ENCODE measurements at regions not wholly inside any gene's neighbourhood (a gene's known extent, or its start where the extent isn't known, plus 50 kb on each side); places are given as distances from the start of the nearest gene placed in this dataset.

DNA sequence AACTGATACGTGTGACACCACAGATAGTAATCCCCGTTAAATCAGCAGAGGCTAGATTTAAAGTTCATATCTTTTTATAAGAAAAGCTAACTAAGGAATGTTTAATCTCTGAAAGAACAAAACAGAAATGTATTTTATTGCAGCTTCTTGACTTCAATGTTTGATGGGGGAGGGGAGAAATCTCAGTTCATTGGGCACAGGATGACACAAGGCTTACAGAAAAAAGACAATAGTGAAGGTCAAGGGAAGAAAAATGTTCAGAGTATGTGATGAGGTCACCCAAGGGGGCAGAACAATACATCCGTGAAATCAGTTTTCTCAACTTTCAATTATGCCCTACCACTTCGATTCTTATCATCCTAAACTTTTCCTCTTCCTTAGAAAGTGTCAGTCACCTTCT is 102.9 kb downstream of the ELAPOR2 start:
- no peak for TF ChIP-seq CTCF (IDR thresholded peaks at IDR 0.05; ENCODE audit: unreplicated experiment in 3 of 3)
- H3K4me1 Mint-ChIP-seq, result no peaks in the 10 kb centered on the region
- H3K27ac Mint-ChIP-seq, result no peak overlapping the region
- peaks cover 4% of the 10 kb centered on the region for H3K9me3 Mint-ChIP-seq
- peaks cover 20% of the 10 kb centered on the region for H3K36me3 Mint-ChIP-seq (ENCODE audit: low read depth)
- H3K4me3 Mint-ChIP-seq, result no peak overlapping the region
- no peaks in the 10 kb centered on the region for H3K27me3 Mint-ChIP-seq (ENCODE audit: low read depth)

DNA sequence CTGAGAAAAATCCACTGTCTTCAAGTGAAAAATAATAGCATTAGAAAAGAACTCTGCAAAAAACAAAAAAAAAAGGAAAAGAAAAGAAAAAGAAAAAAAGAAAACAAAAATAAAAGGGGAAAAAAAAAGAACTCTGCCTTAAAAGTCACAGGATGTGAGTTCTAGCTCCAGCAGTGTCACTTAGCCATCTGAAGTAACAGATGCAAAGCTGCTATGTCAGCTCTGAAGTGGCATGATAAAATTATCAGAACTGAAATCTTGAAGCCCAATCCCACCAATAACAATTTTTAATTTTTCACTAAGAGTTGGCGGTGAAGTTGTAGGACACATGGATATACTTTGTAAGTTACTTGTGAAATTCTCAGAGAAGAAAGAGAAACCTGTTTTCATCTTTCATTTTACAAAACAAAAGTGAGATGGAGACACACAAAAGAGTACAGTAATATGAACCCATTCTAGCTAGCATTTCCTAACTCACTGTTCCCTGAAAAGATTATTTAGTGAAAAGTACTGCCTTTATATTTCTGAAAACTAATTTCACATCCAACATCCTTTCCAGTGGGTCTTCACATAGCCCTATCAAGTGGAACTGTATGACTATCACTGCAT is 103.5 kb downstream of the ELAPOR2 start:
- no peak for TF ChIP-seq CTCF (IDR thresholded peaks at IDR 0.05; ENCODE audit: unreplicated experiment in 3 of 3)
- Mint-ChIP-seq H3K27ac (no peak overlapping the region), H3K4me3 (no peak overlapping the region)

GRCh38 chr7:86954971-86955370 is 104.5 kb downstream of the ELAPOR2 start:
- Mint-ChIP-seq H3K36me3 (ENCODE audit: low read depth) (peaks cover 12% of the 10 kb centered on the region), H3K4me1 (no peaks in the 10 kb centered on the region), H3K27ac (no peak overlapping the region), H3K4me3 (no peak overlapping the region), H3K27me3 (ENCODE audit: low read depth) (no peaks in the 10 kb centered on the region), H3K9me3 (peaks cover 4% of the 10 kb centered on the region)
- TF ChIP-seq CTCF (IDR thresholded peaks at IDR 0.05; ENCODE audit: unreplicated experiment in 3 of 3), result no peak

More for the DNA sequence above, 103.5 kb downstream of the ELAPOR2 start:
- Mint-ChIP-seq H3K27me3 (ENCODE audit: low read depth) (no peaks in the 10 kb centered on the region), H3K9me3 (peaks cover 4% of the 10 kb centered on the region), H3K36me3 (ENCODE audit: low read depth) (peaks cover 20% of the 10 kb centered on the region), H3K4me1 (no peaks in the 10 kb centered on the region)

- Mint-ChIP-seq H3K4me1 (no peaks in the 10 kb centered on the region), H3K27ac (no peak overlapping the region), H3K27me3 (ENCODE audit: low read depth) (no peaks in the 10 kb centered on the region), H3K9me3 (no peaks in the 10 kb centered on the region), H3K4me3 (no peak overlapping the region), H3K36me3 (ENCODE audit: low read depth) (peaks cover under 1% of the 10 kb centered on the region)
- TF ChIP-seq CTCF (IDR thresholded peaks at IDR 0.05; ENCODE audit: unreplicated experiment in 3 of 3), result no peak
Observed at GRCh38 chr7:86953653-86954336, 105.7 kb downstream of the ELAPOR2 start.

GRCh38 chr7:86953219-86953618 is 106.2 kb downstream of the ELAPOR2 start:
- Mint-ChIP-seq H3K4me1 (peaks cover under 1% of the 10 kb centered on the region), H3K27me3 (ENCODE audit: low read depth) (no peaks in the 10 kb centered on the region), H3K4me3 (no peak overlapping the region), H3K9me3 (no peaks in the 10 kb centered on the region), H3K36me3 (ENCODE audit: low read depth) (no peaks in the 10 kb centered on the region), H3K27ac (no peak overlapping the region)
- TF ChIP-seq CTCF (IDR thresholded peaks at IDR 0.05; ENCODE audit: unreplicated experiment in 3 of 3), result no peak

DNA sequence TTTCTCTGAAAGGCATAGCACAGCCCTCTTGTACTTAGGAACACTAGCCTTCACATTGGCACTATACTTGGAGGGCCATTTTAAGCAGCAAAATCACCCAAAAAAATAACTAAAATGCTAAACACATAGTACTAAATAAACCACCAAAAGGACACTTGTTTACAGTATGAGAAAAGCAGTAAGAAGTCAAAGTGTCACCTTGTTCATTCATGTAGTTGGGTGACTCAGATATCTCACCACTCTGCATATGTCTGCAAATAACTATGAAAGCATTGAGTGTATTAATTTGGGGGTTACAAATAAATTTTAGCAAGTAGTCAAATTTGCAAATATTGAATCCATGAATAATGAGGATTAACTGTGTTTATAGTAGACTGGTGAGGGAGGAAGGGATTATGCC is 107.6 kb downstream of the ELAPOR2 start:
- H3K4me3 Mint-ChIP-seq, result no peak overlapping the region
- H3K27me3 Mint-ChIP-seq (ENCODE audit: low read depth), result no peaks in the 10 kb centered on the region
- no peaks in the 10 kb centered on the region for H3K36me3 Mint-ChIP-seq (ENCODE audit: low read depth)
- no peaks in the 10 kb centered on the region for H3K9me3 Mint-ChIP-seq
- H3K4me1 Mint-ChIP-seq, result peaks cover 4% of the 10 kb centered on the region
- no peak overlapping the region for H3K27ac Mint-ChIP-seq
- TF ChIP-seq CTCF (IDR thresholded peaks at IDR 0.05; ENCODE audit: unreplicated experiment in 3 of 3), result no peak
